ENCODE measurements at regions not wholly inside any gene's neighbourhood (a gene's known extent, or its start where the extent isn't known, plus 50 kb on each side); places are given as distances from the start of the nearest gene placed in this dataset.
A peak's percentile ranks its signal among the peaks of the same experiment; 100 is the strongest.

GRCh38 chr4:8710946-8711345 is 118.4 kb downstream of the CPZ start:
- no peak for DNase-seq (ENCODE audit: low spot score)

GRCh38 chr4:8710416-8710815 is 117.9 kb downstream of the CPZ start:
- DNase-seq (ENCODE audit: low spot score), result no peak

GRCh38 chr4:8709729-8710360 is 117.3 kb downstream of the CPZ start:
- DNase-seq (ENCODE audit: low spot score), result peak; percentile 44

- DNase-seq (ENCODE audit: low spot score), result peak; percentile 39
These were observed 116.6 kb downstream of the CPZ start for GRCh38 chr4:8709050-8709728.

GRCh38 chr4:8708401-8709021 is 115.9 kb downstream of the CPZ start:
- DNase-seq (ENCODE audit: low spot score), result peak; percentile 37

GRCh38 chr4:8707045-8707781 is 114.6 kb downstream of the CPZ start:
- DNase-seq (ENCODE audit: low spot score), result no peak

- peak; percentile 47 for DNase-seq (ENCODE audit: low spot score)
These were observed 113.9 kb downstream of the CPZ start for GRCh38 chr4:8706216-8707044.

- DNase-seq (ENCODE audit: low spot score), result peak; percentile 89
These were observed 112.9 kb downstream of the CPZ start for GRCh38 chr4:8705161-8706145.

- DNase-seq (ENCODE audit: low spot score), result peak; percentile 45
These were observed 112.1 kb downstream of the CPZ start for GRCh38 chr4:8704632-8705031.

GRCh38 chr4:8703857-8704495 is 111.4 kb downstream of the CPZ start:
- DNase-seq (ENCODE audit: low spot score), result peak; percentile 35

- peak; percentile 37 for DNase-seq (ENCODE audit: low spot score)
These were observed 110.8 kb downstream of the CPZ start for GRCh38 chr4:8703401-8703696.

- peak; percentile 41 for DNase-seq (ENCODE audit: low spot score)
These were observed 110.2 kb downstream of the CPZ start for GRCh38 chr4:8702516-8703400.

GRCh38 chr4:8702020-8702495 is 109.5 kb downstream of the CPZ start:
- peak; percentile 51 for DNase-seq (ENCODE audit: low spot score)

- peak; percentile 57 for DNase-seq (ENCODE audit: low spot score)
These were observed 108.8 kb downstream of the CPZ start for GRCh38 chr4:8701126-8702019.

- DNase-seq (ENCODE audit: low spot score), result peak; percentile 36
These were observed 108.0 kb downstream of the CPZ start for GRCh38 chr4:8700531-8700930.

GRCh38 chr4:8699479-8700145 is 107.0 kb downstream of the CPZ start:
- DNase-seq (ENCODE audit: low spot score), result peak; percentile 37

GRCh38 chr4:8699063-8699385 is 106.5 kb downstream of the CPZ start:
- DNase-seq (ENCODE audit: low spot score), result no peak

Data from ecto neural progenitor cell (in vitro differentiated cells).